Keratinocyte (primary cell): ENCODE measurements at regions not wholly inside any gene's neighbourhood (a gene's known extent, or its start where the extent isn't known, plus 50 kb on each side); places are given as distances from the start of the nearest gene placed in this dataset.

Source experiments
- DNase-seq: peaks from one replicate; pipeline ENCODE4 v3.0.0-alpha.2; 2011; ENCODE audit warnings: low read depth, missing footprints, low spot score
- FAIRE-seq: peaks from 2 replicates; lab custom pipeline; 2011; peaks lifted over from hg19 to GRCh38; lab: Jason Lieb, UNC
- H2AFZ ChIP-seq: 2 replicates; pipeline ENCODE4 v1.6.0; 2012; ENCODE audit warnings: low read length, control low read depth, inconsistent platforms; ENCODE audit not compliant: control insufficient read depth
- H3K27ac ChIP-seq: 2 replicates; pipeline ENCODE4 v1.5.1; 2011; ENCODE audit warnings: low read length; ENCODE audit not compliant: control insufficient read depth, insufficient read depth
- H3K27me3 ChIP-seq: 3 replicates; pipeline ENCODE4 v1.6.0; 2011; ENCODE audit warnings: low read length; ENCODE audit not compliant: control insufficient read depth, insufficient read depth; ENCODE audit errors: extremely low read depth
- H3K36me3 ChIP-seq, 2 experiments: 2 replicates in 1 of 2; 3 replicates in 1 of 2; pipeline ENCODE4 v1.5.1; 2011; ENCODE audit warnings: low read length in 2 of 2, mild to moderate bottlenecking in 1 of 2; ENCODE audit not compliant: control insufficient read depth in 2 of 2, insufficient read depth in 2 of 2; ENCODE audit errors: extremely low read depth in 1 of 2
- H3K4me1 ChIP-seq: 3 replicates; pipeline ENCODE4 v1.5.1; 2011; ENCODE audit warnings: low read length; ENCODE audit not compliant: control insufficient read depth, insufficient read depth; ENCODE audit errors: extremely low read depth
- H3K4me2 ChIP-seq: 3 replicates; pipeline ENCODE4 v1.6.0; 2011; ENCODE audit warnings: low read depth, low read length; ENCODE audit not compliant: control insufficient read depth, insufficient read depth; ENCODE audit errors: extremely low read depth
- H3K4me3 ChIP-seq, 3 experiments: fragments of 200-600 bp in 1 of 3; sonication (generic) in 1 of 3; 2 replicates in 2 of 3; 3 replicates in 1 of 3; pipeline ENCODE4 v1.5.1; 2011 to 2016; ENCODE audit warnings: low read length in 3 of 3, mild to moderate bottlenecking in 3 of 3, control low read depth in 2 of 3, inconsistent platforms in 1 of 3, low read depth in 1 of 3, mixed read lengths in 1 of 3, mixed run types in 1 of 3, moderate library complexity in 1 of 3; ENCODE audit not compliant: control insufficient read depth in 2 of 3, insufficient read depth in 2 of 3; ENCODE audit errors: extremely low read depth in 1 of 3
- H3K79me2 ChIP-seq: 2 replicates; pipeline ENCODE4 v1.6.0; 2012; ENCODE audit warnings: low read length; ENCODE audit not compliant: control insufficient read depth, insufficient read depth
- H3K9ac ChIP-seq: 3 replicates; pipeline ENCODE4 v1.6.0; 2011; ENCODE audit warnings: low read length; ENCODE audit not compliant: control insufficient read depth, insufficient read depth; ENCODE audit errors: extremely low read depth
- H3K9me1 ChIP-seq: 3 replicates; pipeline ENCODE4 v1.6.0; 2011; ENCODE audit warnings: low read length; ENCODE audit not compliant: control insufficient read depth, insufficient read depth; ENCODE audit errors: extremely low read depth
- H3K9me3 ChIP-seq: 2 replicates; pipeline ENCODE4 v1.5.1; 2012; ENCODE audit warnings: low read depth, low read length; ENCODE audit not compliant: control insufficient read depth
- H4K20me1 ChIP-seq: 3 replicates; pipeline ENCODE4 v1.6.0; 2011; ENCODE audit warnings: low read length; ENCODE audit not compliant: control insufficient read depth, insufficient read depth; ENCODE audit errors: extremely low read depth
- EZH2 ChIP-seq: IDR thresholded peaks from one replicate; pipeline ENCODE4 v1.6.1; 2012; ENCODE audit warnings: inconsistent platforms, mild to moderate bottlenecking, low read length, moderate library complexity
- dilution Hi-C: fragments of 300-500 bp; cut with MboI; formaldehyde crosslinking; loops from one replicate; pipeline ENCODE4 v1.7.0; 2020; ENCODE audit warnings: low sequenced_read_pairs; ENCODE audit not compliant: extremely low pct_ligation_motif_present
- TF ChIP-seq, protein P1 (sequence below), 3 experiments: IDR thresholded peaks in 1 of 3; conservative IDR thresholded peaks in 1 of 3; optimal IDR thresholded peaks in 1 of 3; 2 replicates in 2 of 3; 3 replicates in 1 of 3; pipeline versions ENCODE3 to v1.5.1; 2011; ENCODE audit warnings: low read length in 3 of 3, mild to moderate bottlenecking in 3 of 3, moderate library complexity in 2 of 3, control low read depth in 1 of 3, inconsistent platforms in 1 of 3; ENCODE audit not compliant: insufficient read depth in 2 of 3; ENCODE audit errors: extremely low read depth in 1 of 3

DNA sequence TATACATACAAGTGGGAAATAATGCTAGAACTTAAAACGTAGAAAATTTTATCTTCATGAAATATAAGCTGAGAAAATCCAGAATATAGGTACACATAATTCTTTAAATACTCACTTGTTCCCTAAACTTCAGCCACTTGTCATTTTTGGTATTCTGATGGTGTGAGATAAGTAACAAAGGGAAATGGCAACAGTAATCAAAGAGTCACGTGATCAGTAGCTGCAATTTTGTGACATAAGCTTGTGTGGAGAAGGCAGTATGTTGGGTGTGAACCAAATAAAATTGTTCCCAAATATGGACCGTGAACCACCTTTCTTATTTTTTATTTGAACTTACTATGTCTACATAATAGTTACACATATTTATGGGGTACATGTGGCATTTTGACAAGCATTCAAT lies 650.3 kb upstream of the ADARB2 start:
- Histone ChIP-seq H3K4me2 (no peak overlapping the region), H3K9me1 (no peaks in the 10 kb centered on the region), H4K20me1 (no peaks in the 10 kb centered on the region), H3K79me2 (no peaks in the 10 kb centered on the region), H3K4me1 (no peaks in the 10 kb centered on the region), H2AFZ (no peak overlapping the region), H3K27ac (no peak overlapping the region), H3K9me3 (no peaks in the 10 kb centered on the region), H3K27me3 (no peaks in the 10 kb centered on the region), H3K9ac (no peak overlapping the region), H3K4me3 (no peak overlapping the region), H3K36me3 (no peaks in the 10 kb centered on the region)
- no peak for TF ChIP-seq EZH2
- TF ChIP-seq, protein P1, sequence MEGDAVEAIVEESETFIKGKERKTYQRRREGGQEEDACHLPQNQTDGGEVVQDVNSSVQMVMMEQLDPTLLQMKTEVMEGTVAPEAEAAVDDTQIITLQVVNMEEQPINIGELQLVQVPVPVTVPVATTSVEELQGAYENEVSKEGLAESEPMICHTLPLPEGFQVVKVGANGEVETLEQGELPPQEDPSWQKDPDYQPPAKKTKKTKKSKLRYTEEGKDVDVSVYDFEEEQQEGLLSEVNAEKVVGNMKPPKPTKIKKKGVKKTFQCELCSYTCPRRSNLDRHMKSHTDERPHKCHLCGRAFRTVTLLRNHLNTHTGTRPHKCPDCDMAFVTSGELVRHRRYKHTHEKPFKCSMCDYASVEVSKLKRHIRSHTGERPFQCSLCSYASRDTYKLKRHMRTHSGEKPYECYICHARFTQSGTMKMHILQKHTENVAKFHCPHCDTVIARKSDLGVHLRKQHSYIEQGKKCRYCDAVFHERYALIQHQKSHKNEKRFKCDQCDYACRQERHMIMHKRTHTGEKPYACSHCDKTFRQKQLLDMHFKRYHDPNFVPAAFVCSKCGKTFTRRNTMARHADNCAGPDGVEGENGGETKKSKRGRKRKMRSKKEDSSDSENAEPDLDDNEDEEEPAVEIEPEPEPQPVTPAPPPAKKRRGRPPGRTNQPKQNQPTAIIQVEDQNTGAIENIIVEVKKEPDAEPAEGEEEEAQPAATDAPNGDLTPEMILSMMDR (optimal IDR thresholded peaks at IDR 0.05 in 1 of 3, IDR thresholded peaks at IDR 0.05 in 1 of 3, conservative IDR thresholded peaks at IDR 0.05 in 1 of 3; ENCODE audit: extremely low read depth in 1 of 3, insufficient read depth in 2 of 3, low read length in 3 of 3): no peak
- FAIRE-seq (no peak), DNase-seq (no peak)
- dilution Hi-C loops: no loop called here

DNA sequence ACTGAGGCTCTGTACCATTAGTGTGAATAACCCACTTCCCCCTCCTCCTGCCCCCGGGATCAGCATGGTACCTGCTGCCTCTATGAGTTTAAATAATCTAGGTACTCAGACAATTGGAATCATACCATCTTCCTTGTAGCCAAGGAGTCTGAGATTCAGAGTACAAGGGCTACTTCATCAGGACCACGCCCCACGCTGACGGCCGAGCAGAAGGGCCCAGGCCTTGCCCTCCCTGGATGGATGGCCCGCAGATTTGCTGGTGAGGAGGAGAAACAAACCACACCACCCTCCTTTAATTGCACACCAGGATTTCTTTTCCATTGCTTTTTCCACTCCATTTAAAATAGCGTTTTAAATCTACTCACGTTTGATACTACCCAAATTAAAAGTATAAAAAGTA lies 649.9 kb upstream of the ADARB2 start:
- no peaks in the 10 kb centered on the region for H3K27me3 ChIP-seq
- dilution Hi-C loops: no loop called here
- no peak for FAIRE-seq

More for the DNA sequence above, 649.9 kb upstream of the ADARB2 start:
- no peak overlapping the region for H3K4me3 ChIP-seq
- H3K9ac ChIP-seq: no peak overlapping the region
- no peak overlapping the region for H3K27ac ChIP-seq
- no peaks in the 10 kb centered on the region for H4K20me1 ChIP-seq
- no peaks in the 10 kb centered on the region for H3K9me3 ChIP-seq
- H3K79me2 ChIP-seq: no peaks in the 10 kb centered on the region
- no peaks in the 10 kb centered on the region for H3K9me1 ChIP-seq
- no peak overlapping the region for H3K4me2 ChIP-seq
- TF ChIP-seq, protein P1 (optimal IDR thresholded peaks at IDR 0.05 in 1 of 3, IDR thresholded peaks at IDR 0.05 in 1 of 3, conservative IDR thresholded peaks at IDR 0.05 in 1 of 3; ENCODE audit: extremely low read depth in 1 of 3, insufficient read depth in 2 of 3, low read length in 3 of 3): no peak
- no peak for TF ChIP-seq EZH2
- H3K36me3 ChIP-seq: no peaks in the 10 kb centered on the region
- no peak overlapping the region for H2AFZ ChIP-seq
- no peaks in the 10 kb centered on the region for H3K4me1 ChIP-seq
- DNase-seq: no peak
